WTC11 (cell line): ENCODE measurements at regions not wholly inside any gene's neighbourhood (a gene's known extent, or its start where the extent isn't known, plus 50 kb on each side); places are given as distances from the start of the nearest gene placed in this dataset.

Source experiments
- CTCF ChIP-seq: fragments of 200-600 bp; IDR thresholded peaks from 2 replicates; pipeline ENCODE4 v1.8.0; 2022; ENCODE audit warnings: antibody characterized with exemption
- ETV6 ChIP-seq: sonication (generic); formaldehyde crosslinking; IDR thresholded peaks from 2 replicates; pipeline ENCODE4 v1.8.1; 2022; ENCODE audit warnings: mild to moderate bottlenecking, missing genetic modification reagents
- IRF1 ChIP-seq: sonication (generic); formaldehyde crosslinking; IDR thresholded peaks from 2 replicates; pipeline ENCODE4 v1.8.0; 2023; ENCODE audit warnings: missing genetic modification reagents
- SOX15 ChIP-seq: fragments of 250-450 bp; sonication (Bioruptor Pico); IDR thresholded peaks from 2 replicates; pipeline ENCODE4 v1.9.0; 2021; ENCODE audit warnings: mild to moderate bottlenecking
- TEAD4 ChIP-seq: sonication (generic); formaldehyde crosslinking; IDR thresholded peaks from 2 replicates; pipeline ENCODE4 v1.8.0; 2022; ENCODE audit warnings: mild to moderate bottlenecking, missing genetic modification reagents
- TP53 ChIP-seq: sonication (generic); formaldehyde crosslinking; IDR thresholded peaks from 2 replicates; pipeline ENCODE4 v1.8.1; 2023; ENCODE audit warnings: mild to moderate bottlenecking, missing genetic modification reagents
- USF2 ChIP-seq: sonication (generic); formaldehyde crosslinking; IDR thresholded peaks from 2 replicates; pipeline ENCODE4 v1.8.1; 2023; ENCODE audit warnings: mild to moderate bottlenecking, missing genetic modification reagents, moderate library complexity
- ZNF138 ChIP-seq: sonication (generic); formaldehyde crosslinking; conservative IDR thresholded peaks from 2 replicates; pipeline ENCODE4 v1.8.1; 2022; ENCODE audit warnings: mild to moderate bottlenecking, moderate library complexity, missing genetic modification reagents
- ZNF512 ChIP-seq: sonication (generic); formaldehyde crosslinking; IDR thresholded peaks from 2 replicates; pipeline ENCODE4 v1.8.1; 2022; ENCODE audit warnings: missing genetic modification reagents, borderline replicate concordance

GRCh38 chr20:60117065-60117464 is 158.8 kb downstream of the CDH26 start:
- TF ChIP-seq TP53 (no peak), CTCF (no peak), ZNF512 (no peak), SOX15 (CRISPR knock-in tag) (no peak), ZNF138 (no peak), ETV6 (no peak), TEAD4 (CRISPR knock-in tag) (no peak), USF2 (no peak), IRF1 (CRISPR knock-in tag) (no peak)
